HG03432 (cell line): ENCODE measurements at regions not wholly inside any gene's neighbourhood (a gene's known extent, or its start where the extent isn't known, plus 50 kb on each side); places are given as distances from the start of the nearest gene placed in this dataset.
"Not testable (repeated sequence)": the region's sequence is repeated elsewhere in the genome, so short reads cannot be mapped to it uniquely, and the experiment has no call there.

Experiments used
- ATAC-seq: cut with Tn5 transposase; IDR thresholded peaks from one replicate; pipeline ENCODE4 v1.9.1; 2021; ENCODE audit warnings: mild to moderate bottlenecking, moderate library complexity; ENCODE audit not compliant: unreplicated experiment

DNA sequence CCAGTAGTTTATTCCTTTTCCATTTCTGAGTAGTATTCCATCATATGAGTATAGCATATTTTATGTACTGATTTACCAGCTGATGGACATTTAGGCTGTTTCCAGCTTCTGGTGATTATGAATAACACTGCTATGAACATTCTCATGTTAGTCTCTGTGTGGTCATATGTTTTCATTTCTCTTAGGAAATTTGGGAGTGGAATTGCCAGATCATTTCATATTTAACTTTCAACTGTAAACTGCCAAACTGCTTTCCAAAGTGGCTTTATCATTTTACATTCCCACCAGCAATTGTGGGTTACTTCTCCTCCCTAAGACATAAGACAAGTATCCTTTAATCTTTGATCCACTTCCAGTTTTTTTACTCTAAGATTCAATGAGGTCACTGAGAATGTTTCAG lies 85.7 kb upstream of the RALGPS2 start:
- ATAC-seq = no peak

DNA sequence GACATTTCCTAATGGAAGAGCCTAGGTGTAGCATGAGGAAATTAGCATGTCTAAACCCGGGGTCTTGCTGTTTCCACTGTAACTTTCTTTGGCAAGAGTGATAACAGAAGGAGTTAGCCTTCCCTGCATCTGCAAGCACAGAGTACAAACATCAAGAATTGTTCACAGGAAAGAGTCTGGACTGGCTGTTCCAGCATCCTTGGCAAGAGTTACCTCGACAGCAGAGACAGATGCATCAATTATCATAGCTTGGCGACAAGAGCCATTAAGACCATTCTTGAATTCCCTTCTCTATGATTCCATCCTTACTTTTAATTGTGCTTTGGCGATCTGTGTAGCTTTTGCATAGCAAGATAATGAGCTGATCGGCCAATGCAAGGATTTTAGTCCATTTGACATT lies 82.8 kb upstream of the RALGPS2 start:
- ATAC-seq = no peak

DNA sequence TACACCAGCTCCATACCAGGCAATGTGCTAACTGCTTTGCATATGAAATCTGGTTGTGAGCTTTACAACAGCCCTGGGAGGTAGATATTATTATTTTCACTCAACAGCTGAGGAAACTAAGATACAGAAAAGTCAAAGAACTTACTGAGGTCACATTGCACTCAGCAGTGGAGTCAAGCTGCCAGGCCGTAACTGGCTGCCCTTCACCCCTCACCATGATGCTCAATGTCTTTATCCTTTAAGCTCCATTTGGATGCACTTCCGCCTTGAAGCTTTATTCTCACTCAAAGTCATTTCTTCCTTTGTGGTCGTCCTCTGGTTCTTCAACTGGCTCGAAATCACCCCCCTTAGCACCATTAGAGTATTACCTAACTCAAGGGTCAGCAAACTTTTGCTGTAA lies 81.7 kb upstream of the RALGPS2 start:
- ATAC-seq = no peak

DNA sequence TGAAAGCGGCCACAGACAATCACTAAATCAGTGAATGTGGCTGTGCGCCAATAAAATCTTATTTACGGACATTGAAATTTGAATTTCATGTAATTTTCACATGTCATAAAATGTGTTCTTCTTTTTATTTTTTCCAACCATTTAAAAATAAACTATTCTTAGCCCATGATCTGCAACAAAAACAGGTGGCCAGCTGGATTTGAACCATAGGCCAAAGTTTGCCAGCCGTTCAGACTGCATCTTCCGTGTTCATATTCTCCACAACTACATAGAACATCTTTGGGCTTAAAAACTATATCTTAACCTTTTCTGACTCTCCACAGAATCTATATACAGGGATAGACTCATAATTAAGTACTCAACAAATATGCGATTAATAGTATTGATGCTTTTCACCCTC lies 81.2 kb upstream of the RALGPS2 start:
- no peak for ATAC-seq

DNA sequence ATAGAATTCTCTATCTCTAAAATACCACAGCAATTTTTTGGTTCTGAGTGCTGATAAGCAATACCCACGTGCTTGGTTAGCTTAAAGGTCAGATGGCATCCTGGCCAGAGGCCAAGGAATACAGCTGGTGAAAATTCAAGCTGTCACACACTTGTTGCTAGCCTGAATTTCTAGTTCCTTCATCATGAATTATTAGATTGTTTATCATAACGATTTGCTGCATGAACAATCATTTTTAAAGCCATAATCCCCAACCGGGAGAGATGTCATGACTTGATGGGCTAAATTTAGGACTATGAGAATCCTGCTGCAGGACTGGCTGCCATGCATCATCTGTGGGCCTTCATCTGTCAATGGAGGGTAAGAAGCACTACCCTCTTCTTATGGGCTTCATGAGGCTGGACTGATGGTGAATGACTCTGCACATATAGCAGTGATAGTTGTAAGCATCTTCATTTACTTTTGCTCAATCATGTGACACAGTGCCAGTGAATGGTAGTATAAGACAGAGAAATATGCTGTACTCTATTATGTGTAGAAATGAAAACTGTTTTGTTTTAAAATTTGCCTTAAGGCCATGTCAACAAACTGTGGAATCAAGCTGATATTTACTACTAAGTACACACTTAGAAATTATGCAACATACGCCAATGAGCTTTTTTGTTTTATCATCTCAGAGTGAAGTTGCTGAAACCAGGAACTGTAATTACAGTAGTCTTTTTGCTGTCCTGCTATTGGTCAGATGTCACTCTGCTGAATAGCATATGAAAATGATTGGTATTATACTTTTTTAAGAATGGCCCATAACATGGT lies 80.5 kb upstream of the RALGPS2 start:
- ATAC-seq = no peak

DNA sequence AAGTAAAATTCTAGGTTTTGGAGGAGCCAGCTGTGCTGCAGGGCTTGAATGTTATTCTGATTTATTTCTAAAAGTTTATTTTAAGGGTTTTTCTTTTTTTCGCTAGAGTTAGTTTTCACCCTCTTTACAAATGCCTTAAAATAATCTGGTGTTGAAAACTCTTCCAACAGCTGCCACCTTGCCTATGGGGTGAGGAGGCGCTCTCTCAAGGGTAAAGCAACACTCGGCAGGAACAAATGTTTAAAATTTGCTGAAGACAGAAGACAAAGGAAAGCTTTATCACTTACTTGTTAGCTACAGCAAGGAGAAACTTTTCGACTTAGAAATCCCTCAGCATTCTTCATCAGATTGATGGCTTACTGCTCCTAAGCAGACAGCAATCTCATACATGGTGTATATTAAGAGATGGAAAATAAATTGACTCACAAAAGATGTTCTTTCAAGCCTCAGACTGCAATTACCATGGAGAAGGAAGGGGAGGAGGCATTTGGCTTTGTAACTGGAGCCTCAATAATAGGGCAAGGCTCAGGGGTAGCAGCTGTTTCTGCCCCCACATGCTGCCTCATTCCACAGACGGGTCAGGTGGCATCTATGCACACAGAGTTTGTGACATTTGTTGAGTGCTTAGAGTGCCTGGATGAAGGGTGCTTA lies 79.8 kb upstream of the RALGPS2 start:
- ATAC-seq = no peak

DNA sequence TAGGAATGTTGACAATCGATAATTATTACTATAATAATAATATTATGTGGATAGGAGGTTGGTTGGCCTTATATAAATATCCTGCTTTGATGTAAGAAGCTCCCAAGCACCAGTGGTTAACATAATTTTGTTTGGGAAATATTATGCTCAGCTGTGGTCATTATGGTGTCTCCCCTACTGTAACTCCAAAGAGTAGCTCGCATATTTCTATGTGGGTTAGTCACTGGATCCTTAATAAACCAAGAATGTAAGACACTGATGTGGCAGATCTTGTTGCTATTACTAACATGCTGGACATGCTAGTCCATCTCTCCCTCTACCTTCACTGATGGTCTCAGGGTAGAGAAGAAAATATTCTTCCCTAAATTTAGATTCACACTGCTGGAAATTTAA lies 79.2 kb upstream of the RALGPS2 start:
- ATAC-seq = no peak

DNA sequence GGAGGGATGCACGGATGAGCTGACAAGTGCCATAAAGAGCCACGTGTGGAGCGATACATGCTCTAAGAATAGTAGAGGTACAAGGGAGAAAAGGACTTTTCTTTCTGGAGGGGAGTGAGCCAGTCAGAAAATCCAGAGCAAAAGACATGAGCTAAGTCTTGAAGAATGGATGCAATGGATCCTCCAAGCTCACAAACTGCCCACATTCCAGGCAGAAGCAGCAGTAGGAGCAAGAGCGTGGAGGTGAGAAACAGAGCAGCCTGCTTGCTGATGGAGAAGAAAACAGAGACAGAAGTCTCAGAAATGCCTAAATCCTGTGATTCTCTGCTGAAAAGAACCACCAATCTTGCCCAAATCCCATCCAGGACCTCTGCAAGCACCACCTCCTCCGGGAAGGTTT lies 78.2 kb upstream of the RALGPS2 start:
- ATAC-seq = no peak

DNA sequence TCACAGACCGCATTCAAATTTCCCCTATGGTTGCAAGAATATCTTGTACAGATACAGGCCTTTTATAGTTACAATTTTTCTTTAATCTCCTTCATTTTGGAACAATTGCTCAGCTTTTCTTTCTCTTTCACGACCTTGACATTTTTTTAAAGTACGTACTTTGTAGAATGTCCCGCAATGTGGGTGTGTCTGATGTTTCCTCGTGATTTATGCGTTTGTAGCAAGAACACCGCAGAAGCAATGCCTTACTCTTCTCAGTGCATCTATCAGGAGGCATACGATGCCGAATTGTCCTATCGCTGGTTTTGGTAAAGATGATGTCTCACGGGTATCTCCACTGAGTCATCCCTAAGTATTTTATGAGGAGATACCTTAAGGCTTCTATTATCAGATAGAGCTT lies 76.9 kb upstream of the RALGPS2 start:
- no peak for ATAC-seq

DNA sequence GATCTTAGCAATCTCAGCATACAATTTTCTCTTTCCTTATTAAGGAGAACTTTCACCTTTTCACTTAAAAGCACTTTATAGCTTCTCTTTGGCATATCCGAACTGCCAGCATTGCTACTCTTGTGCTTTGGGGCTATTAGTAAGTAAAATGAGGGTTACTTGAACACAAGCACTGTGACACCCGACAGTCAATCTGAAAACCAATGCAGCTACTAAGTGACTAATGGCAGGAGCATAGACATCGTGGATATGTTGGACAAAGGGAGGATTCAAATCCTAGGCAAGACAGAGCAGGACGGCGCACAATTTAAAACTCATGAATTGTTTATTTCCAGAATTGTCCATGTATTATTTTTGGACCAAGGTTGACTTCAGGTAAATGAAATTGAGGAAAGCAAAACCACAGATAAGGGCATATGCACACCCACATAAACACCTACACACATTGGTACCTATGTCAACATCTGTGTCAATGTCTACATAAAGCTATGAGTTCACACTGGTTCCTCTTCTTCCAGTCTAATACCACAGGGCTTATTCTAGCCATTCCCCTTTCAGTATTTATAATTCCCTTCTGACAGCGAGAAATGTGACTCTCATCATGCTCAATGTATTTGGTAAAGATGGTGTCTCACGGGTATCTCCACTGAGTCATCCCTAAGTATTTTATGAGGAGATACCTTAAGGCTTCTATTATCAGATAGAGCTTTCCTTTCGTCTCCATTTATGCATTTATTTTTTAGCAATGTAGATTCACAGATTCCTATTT lies 75.3 kb upstream of the RALGPS2 start:
- ATAC-seq = no peak

DNA sequence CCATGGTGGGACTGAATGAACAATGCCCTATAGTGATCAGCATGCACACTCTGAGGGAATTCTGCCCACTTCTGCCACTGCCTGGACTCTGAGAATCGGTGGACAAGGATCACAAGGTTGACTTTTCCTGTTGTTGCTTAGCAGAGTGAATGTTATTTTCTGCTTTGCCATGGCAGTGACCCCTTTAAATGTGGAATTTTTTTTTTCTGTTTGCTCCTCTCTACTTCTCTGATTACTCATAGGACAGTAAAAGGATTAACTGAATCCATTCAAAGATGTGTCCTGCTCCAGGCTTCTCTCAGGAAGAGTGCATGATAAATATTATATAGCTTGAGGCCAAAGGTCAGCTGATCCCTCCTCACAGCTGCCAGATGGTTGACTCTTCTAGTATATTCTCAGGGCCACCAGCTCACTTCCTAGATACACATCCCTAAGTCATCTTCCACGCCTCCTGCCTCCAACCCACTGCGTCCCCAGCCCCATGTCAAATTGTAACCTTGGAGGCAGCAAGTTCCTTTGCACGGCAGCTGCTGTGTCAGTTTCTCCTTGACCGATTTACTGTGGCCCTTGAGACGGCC lies 74.0 kb upstream of the RALGPS2 start:
- no peak for ATAC-seq

DNA sequence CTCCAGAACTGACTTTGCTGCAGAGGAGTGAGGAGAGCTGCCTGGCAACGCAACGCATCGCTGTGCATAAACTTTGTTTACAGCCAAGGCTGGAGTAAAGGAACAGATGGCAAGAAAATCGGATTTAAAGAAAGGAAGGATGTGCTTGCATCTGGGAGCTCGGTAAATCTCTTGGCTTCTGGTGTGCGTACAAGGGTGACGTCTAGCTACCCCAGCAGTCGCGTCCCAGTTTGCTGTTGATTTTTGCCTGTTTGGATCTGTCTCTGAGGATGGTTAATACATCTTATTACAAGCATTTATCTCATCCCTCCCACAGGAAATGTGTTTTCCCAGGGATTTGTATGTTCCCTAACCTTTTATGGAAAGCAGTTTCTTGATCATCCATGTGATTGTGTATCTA lies 73.3 kb upstream of the RALGPS2 start:
- ATAC-seq = no peak

DNA sequence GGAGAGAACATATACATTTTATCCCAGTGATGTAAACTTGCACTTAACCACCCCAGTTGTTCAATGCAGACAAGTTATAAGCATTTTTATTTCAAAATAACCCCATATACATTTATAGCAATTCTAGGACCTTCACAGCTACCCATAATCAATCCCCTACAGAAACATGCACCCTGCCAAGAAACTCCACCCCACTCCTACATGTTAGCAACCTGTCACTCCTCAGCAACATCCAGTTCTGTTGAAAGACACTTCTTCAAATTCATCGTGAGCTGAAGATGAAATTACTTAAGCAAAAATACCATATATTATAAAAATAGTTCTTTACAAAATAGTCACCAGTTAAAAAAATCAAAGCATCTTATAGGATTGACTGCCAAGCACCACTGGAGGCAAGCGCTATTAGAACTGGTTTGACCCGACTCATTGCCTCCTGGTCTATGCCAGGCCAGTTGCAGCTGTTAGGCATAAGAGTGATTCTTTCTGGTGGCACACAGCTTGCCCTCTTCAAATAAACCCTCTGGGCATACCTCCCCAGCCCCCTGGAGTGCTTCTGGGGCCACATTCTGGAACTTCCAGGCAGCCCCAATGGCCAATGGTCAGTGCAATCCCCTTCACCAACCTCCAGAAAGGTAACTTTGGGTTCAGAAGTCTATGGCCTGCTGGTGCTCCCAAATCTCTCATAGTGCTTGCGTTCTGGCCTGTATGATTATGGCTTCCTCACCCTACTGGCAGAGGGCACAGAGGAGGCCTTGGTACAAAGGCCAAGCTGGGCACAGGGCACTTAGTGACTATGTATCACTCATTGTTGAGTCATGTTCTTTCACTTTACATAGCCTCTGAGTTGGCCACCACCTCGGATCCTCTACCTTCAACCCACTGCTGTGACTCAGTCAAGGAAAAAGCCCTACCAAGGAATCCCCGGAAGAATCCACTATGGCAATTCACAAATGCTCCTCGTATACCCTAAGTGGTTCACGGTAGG lies 72.2 kb upstream of the RALGPS2 start:
- ATAC-seq = no peak

DNA sequence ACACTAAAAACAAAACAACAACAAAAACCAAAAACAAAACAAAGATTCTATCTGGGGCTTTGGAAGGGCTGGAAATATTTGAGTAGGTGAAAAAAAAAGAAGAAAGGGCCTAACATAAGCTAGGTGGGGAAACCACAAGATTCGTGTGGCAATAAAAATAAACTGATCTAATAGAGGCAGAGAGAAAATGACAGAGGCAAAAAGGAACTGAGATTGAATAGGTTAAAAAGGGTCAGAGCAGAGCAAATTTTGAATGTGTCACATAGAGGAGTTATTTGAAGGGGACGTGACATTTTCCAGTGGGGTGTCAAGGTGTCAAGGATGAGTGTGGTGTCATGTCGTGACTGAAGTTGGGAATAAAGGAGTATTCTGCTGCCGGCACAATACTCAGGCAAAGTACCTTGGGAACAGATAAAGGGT lies 65.2 kb upstream of the RALGPS2 start:
- peak; percentile 82 for ATAC-seq

DNA sequence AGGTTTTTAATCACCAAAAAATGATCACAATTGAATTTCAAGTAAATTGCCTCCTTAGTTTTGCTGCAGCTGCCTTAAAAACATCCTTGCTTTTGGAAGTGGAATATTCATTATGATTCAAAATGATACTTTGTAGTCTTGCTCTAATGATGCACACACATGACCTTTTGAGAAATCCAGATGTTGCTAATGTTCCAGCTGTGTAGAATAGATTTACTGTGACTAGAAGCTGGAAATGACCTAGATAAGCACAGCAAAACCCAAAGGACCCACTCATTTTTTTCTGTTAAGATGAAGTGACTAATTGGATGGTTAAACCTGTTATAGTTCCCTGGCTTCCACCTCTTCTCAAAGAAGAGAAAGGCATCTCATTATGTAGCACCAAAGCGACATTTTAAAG lies 64.6 kb upstream of the RALGPS2 start:
- ATAC-seq = no peak

DNA sequence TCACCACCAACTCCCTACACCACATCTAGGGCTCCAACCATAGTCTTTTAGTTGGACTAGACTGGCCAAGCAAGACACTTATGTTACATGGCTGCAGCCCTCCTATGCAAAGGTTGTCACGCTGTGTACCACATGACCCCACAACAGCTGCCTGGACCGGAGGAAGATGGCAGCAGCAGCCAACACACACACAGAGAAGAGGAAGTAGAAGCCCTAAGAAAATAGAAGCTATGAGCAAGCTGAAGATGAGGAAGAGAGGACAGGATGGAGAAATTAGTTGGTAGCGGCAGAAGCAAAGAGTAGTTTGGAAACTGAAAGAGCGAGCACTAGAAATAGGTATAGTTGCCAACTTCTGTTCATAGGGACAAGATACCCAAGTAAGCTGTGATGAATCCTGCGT lies 60.8 kb upstream of the RALGPS2 start:
- peak; percentile 75 for ATAC-seq

DNA sequence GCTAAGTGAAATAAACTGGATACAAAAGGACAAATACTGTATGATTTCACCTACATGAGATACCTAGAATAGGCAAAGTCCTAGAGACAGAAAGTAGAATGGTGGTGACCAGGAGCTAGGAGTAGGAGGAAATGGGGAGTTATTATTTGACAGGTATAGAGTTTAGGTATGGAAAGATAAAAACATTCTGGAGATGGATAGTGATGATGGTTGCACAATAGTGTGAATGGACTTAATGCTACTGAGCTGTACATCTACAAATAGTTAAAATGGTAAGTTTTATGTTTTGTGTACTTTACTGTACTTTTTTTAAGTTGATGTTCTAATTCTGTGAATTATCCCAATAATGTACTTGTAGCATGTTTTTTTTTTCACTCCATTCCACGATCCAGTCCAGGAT lies 59.5 kb upstream of the RALGPS2 start:
- ATAC-seq = no peak

DNA sequence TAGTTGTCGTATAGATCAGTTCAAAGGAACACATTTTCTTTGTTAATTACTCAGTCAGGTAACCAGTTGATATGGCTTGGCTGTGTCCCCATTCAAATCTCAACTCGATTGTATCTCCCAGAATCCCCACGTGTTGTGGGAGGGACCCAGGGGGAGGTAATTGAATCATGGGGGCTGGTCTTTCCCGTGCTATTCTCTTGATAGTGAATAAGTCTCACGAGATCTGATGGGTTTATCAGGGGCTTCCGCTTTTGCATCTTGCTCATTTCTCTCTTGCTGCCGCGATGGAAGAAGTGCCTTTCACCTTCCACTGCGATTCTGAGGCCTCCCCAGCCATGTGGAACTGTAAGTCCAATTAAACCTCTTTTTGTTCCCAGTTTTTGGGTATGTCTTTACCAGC lies 58.2 kb upstream of the RALGPS2 start:
- not testable (repeated sequence) for ATAC-seq

DNA sequence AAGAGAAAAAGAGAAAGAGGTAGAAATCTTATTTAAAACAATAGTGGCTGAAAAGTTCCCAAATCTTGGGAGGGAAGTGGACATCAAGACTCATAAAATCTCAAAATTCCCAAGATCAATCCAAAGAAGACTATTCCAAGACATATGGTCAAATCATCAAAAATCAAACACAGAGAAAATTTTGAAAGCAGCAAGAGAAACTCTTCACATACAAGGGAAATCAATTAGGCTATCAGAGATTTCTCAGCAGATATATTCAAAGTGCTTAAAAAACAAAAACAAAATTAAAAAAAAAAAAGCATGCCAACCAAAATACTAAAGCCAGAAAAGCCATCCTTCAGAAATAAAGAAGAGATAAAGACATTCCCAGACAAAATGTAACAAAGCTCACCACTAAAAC lies 52.6 kb upstream of the RALGPS2 start:
- no peak for ATAC-seq

DNA sequence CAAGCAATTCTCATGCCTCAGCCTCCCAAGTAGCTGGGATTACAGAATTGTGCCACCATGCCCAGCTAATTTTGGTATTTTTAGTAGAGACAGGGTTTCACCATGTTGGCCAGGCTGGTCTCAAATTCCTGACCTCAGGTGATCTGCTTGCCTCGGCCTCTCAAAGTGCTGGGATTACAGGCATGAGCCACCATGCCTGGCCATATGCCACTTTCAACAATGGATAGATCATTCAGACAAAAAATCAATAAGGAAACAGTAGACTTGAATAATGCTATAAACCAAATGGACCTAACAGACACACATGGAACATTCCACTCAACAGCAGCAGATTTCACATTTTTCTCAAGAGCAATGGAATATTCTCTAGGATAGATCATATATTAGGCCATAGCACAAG lies 50.5 kb upstream of the RALGPS2 start:
- not testable (repeated sequence) for ATAC-seq
